A549 (cell line): ENCODE measurements at regions not wholly inside any gene's neighbourhood (a gene's known extent, or its start where the extent isn't known, plus 50 kb on each side); places are given as distances from the start of the nearest gene placed in this dataset.

Experiments used
- CEBPB ChIP-seq, 2 experiments: fragments of >200 bp in 1 of 2; sonication (Bioruptor Twin) in 1 of 2; formaldehyde crosslinking in 1 of 2; IDR thresholded peaks; 2 replicates each; pipeline ENCODE4 v1.6.1; 2012 to 2016
- CHD2 ChIP-seq: fragments of 150-350 bp; IDR thresholded peaks from 2 replicates; pipeline ENCODE4 v1.6.1; 2014; ENCODE audit warnings: low read length; ENCODE audit not compliant: partially characterized antibody
- CTCF ChIP-seq: fragments of >200 bp; sonication (Bioruptor Twin); formaldehyde crosslinking; IDR thresholded peaks from 3 replicates; pipeline ENCODE4 v1.5.1; 2016
- JUNB ChIP-seq: fragments of >200 bp; sonication (Bioruptor Twin); formaldehyde crosslinking; IDR thresholded peaks from 2 replicates; pipeline ENCODE4 v1.6.1; 2016
- KDM5A ChIP-seq: fragments of 200-600 bp; sonication (generic); IDR thresholded peaks from 2 replicates; pipeline ENCODE4 v1.6.1; 2016; ENCODE audit warnings: antibody characterized with exemption, mild to moderate bottlenecking
- POLR2AphosphoS2 ChIP-seq: conservative IDR thresholded peaks from 2 replicates; pipeline ENCODE4 v1.6.1; 2012; ENCODE audit warnings: low read length, improper control_type of control experiment, inconsistent platforms
- RAD21 ChIP-seq, 2 experiments: fragments of >200 bp in 1 of 2; sonication (Bioruptor Twin) in 1 of 2; formaldehyde crosslinking in 1 of 2; IDR thresholded peaks in 1 of 2; conservative IDR thresholded peaks in 1 of 2; 2 replicates in 1 of 2; 3 replicates in 1 of 2; pipeline ENCODE4 v1.6.1; 2012 to 2018; ENCODE audit warnings: inconsistent platforms in 1 of 2
- REST ChIP-seq: fragments of 200-600 bp; sonication (generic); IDR thresholded peaks from 2 replicates; pipeline ENCODE4 v1.6.1; 2016; ENCODE audit warnings: antibody characterized with exemption, mild to moderate bottlenecking, moderate library complexity
- USF2 ChIP-seq: fragments of 450-650 bp; IDR thresholded peaks from 2 replicates; pipeline ENCODE4 v1.6.1; 2014; ENCODE audit warnings: antibody characterized with exemption
- ZSCAN20 ChIP-seq: fragments of 250-450 bp; sonication (Bioruptor Pico); IDR thresholded peaks from 2 replicates; pipeline ENCODE4 v1.8.0; 2022; ENCODE audit warnings: mild to moderate bottlenecking, moderate library complexity

- TF ChIP-seq CTCF, result no peak
- TF ChIP-seq JUNB, result no peak
- TF ChIP-seq CEBPB (IDR thresholded peaks at IDR 0.05), result no peak
- no peak for TF ChIP-seq POLR2AphosphoS2
- TF ChIP-seq RAD21 (conservative IDR thresholded peaks at IDR 0.05 in 1 of 2, IDR thresholded peaks at IDR 0.05 in 1 of 2), result no peak
- no peak for TF ChIP-seq USF2
- TF ChIP-seq REST, result no peak
- no peak for TF ChIP-seq KDM5A
- no peak for TF ChIP-seq ZSCAN20 (CRISPR knock-in tag)
- TF ChIP-seq CHD2, result no peak
Measured at GRCh38 chr3:181549266-181549665, 162.5 kb upstream of the SOX2 start.
